HG03175 (cell line): ENCODE measurements at regions not wholly inside any gene's neighbourhood (a gene's known extent, or its start where the extent isn't known, plus 50 kb on each side); places are given as distances from the start of the nearest gene placed in this dataset.

ENCODE experiments used
- ATAC-seq: cut with Tn5 transposase; IDR thresholded peaks from one replicate; pipeline ENCODE4 v1.9.1; 2021; ENCODE audit warnings: mild to moderate bottlenecking, moderate library complexity; ENCODE audit not compliant: unreplicated experiment

- no peak for ATAC-seq
These were observed 2025.5 kb upstream of the NUDT12 start for GRCh38 chr5:105587963-105588662.

GRCh38 chr5:105581988-105582690 lies 2019.5 kb upstream of the NUDT12 start:
- no peak for ATAC-seq

GRCh38 chr5:105573575-105573974 lies 2011.0 kb upstream of the NUDT12 start:
- no peak for ATAC-seq

GRCh38 chr5:105565531-105565930 lies 2002.9 kb upstream of the NUDT12 start:
- no peak for ATAC-seq

- ATAC-seq: no peak
These were observed 2001.3 kb upstream of the NUDT12 start for GRCh38 chr5:105563842-105564241.

GRCh38 chr5:105554568-105555169 lies 1992.1 kb upstream of the NUDT12 start:
- ATAC-seq: no peak

- no peak for ATAC-seq
These were observed 1981.7 kb upstream of the NUDT12 start for GRCh38 chr5:105544300-105544699.

- no peak for ATAC-seq
These were observed 1974.1 kb upstream of the NUDT12 start for GRCh38 chr5:105536675-105537074.

- no peak for ATAC-seq
These were observed 1968.2 kb upstream of the NUDT12 start for GRCh38 chr5:105530716-105531261.

GRCh38 chr5:105529851-105530250 lies 1967.3 kb upstream of the NUDT12 start:
- ATAC-seq: no peak

GRCh38 chr5:105508519-105508918 lies 1945.9 kb upstream of the NUDT12 start:
- no peak for ATAC-seq

GRCh38 chr5:105506692-105507277 lies 1944.2 kb upstream of the NUDT12 start:
- ATAC-seq: no peak

GRCh38 chr5:105503950-105504349 lies 1941.4 kb upstream of the NUDT12 start:
- no peak for ATAC-seq

GRCh38 chr5:105501315-105501714 lies 1938.7 kb upstream of the NUDT12 start:
- ATAC-seq: no peak

GRCh38 chr5:105475401-105475800 lies 1912.8 kb upstream of the NUDT12 start:
- no peak for ATAC-seq

GRCh38 chr5:105462377-105462776 lies 1899.8 kb upstream of the NUDT12 start:
- no peak for ATAC-seq

GRCh38 chr5:105460721-105461120 lies 1898.1 kb upstream of the NUDT12 start:
- no peak for ATAC-seq

- ATAC-seq: no peak
These were observed 1890.7 kb upstream of the NUDT12 start for GRCh38 chr5:105453216-105453807.

- no peak for ATAC-seq
These were observed 1885.7 kb upstream of the NUDT12 start for GRCh38 chr5:105448271-105448670.

- no peak for ATAC-seq
These were observed 1867.9 kb upstream of the NUDT12 start for GRCh38 chr5:105430516-105430915.
